ENCODE measurements at regions not wholly inside any gene's neighbourhood (a gene's known extent, or its start where the extent isn't known, plus 50 kb on each side); places are given as distances from the start of the nearest gene placed in this dataset.

GRCh38 chr3:150237490-150237889 is 170.6 kb upstream of the TSC22D2 start:
- Histone ChIP-seq H3K4me2 (ENCODE audit: low read length) (peak overlapping the region; percentile 50), H3K4me3 (replicated peaks in 1 of 2; ENCODE audit: low read depth in 1 of 2, low read length in 2 of 2) (no peak overlapping the region; a peak in 1 of 4 replicates), H3K4me1 (ENCODE audit: control insufficient read depth in 1 of 2, insufficient read depth in 2 of 2, low read length in 2 of 2) (peaks cover 22 to 37% of the 10 kb centered on the region in 2 experiments), H3K79me2 (ENCODE audit: insufficient read depth, low read length) (no peaks in the 10 kb centered on the region), H3K9me3 (ENCODE audit: control insufficient read depth in 1 of 2, insufficient read depth in 1 of 2, low read depth in 1 of 2, low read length in 2 of 2) (no peaks in the 10 kb centered on the region), H3K9me2 (ENCODE audit: insufficient read depth) (no peaks in the 10 kb centered on the region), H2AFZ (ENCODE audit: low read depth, low read length, poor library complexity, severe bottlenecking) (peak overlapping the region; percentile 84), H3K27me3 (ENCODE audit: insufficient read depth, low read length) (no peaks in the 10 kb centered on the region), H3K36me3 (ENCODE audit: control insufficient read depth in 1 of 2, insufficient read depth in 2 of 2, low read length in 2 of 2) (no peaks in the 10 kb centered on the region), H4K20me1 (ENCODE audit: insufficient read depth) (no peaks in the 10 kb centered on the region), H3K27ac (ENCODE audit: low read depth, low read length) (peak overlapping the region; percentile 58; the same call in 1 of the 2 replicates), H3K9ac (ENCODE audit: low read length) (no peak overlapping the region)
- no TSS peak for BruUV-seq (replicated peaks)
- ChIA-PET CTCF (interaction anchor here (1.0 to 3.3 kb wide), 3 partner anchors 10 to 270 kb away, joined by 3 to 69 read pairs (median 4); no protein-coding TSS in a partner anchor), POLR2A (no interaction called here), RAD21 (ENCODE audit: low non-redundant PET in 1 of 2, low total read pairs in 2 of 2, uncharacterized antibody in 2 of 2, unreplicated experiment in 2 of 2) (no interaction called here)
- TF ChIP-seq JUND (IDR thresholded peaks at IDR 0.05) (peak; percentile 66), TCF7L2 (IDR thresholded peaks at IDR 0.05; ENCODE audit: borderline replicate concordance, extremely low read depth, insufficient read depth, insufficient read length) (no peak), CEBPB (IDR thresholded peaks at IDR 0.05; ENCODE audit: low read depth) (no peak), ELF1 (IDR thresholded peaks at IDR 0.05; ENCODE audit: borderline replicate concordance, low read depth) (no peak), SP1 (IDR thresholded peaks at IDR 0.05; ENCODE audit: low read depth) (peak; percentile 85), ZBTB33 (IDR thresholded peaks at IDR 0.05; ENCODE audit: extremely low read depth, insufficient replicate concordance, low read length) (no peak), CBX3 (IDR thresholded peaks at IDR 0.05; ENCODE audit: low read depth) (peak; percentile 73; the same call in 1 of the 2 replicates), CTCF (IDR thresholded peaks at IDR 0.05 in 2 of 3, conservative IDR thresholded peaks at IDR 0.05 in 1 of 3; ENCODE audit: borderline replicate concordance in 1 of 3, insufficient read depth in 1 of 3, low read depth in 2 of 3, low read length in 2 of 3) (no peak), EZH2 (IDR thresholded peaks at IDR 0.05) (no peak), YY1 (IDR thresholded peaks at IDR 0.05; ENCODE audit: extremely low read depth, insufficient replicate concordance, low read depth, low read length) (no peak), POLR2AphosphoS5 (IDR thresholded peaks at IDR 0.05; ENCODE audit: low read depth, low read length) (peak; percentile 50; the same call in 1 of the 2 replicates), FOSL1 (IDR thresholded peaks at IDR 0.05; ENCODE audit: low read depth) (peak; percentile 84), ZFX (IDR thresholded peaks at IDR 0.05) (no peak), ZNF274 (IDR thresholded peaks at IDR 0.05; ENCODE audit: low read depth, low read length) (no peak), SIN3A (IDR thresholded peaks at IDR 0.05; ENCODE audit: low read depth) (no peak)
- TF ChIP-seq, protein P1, sequence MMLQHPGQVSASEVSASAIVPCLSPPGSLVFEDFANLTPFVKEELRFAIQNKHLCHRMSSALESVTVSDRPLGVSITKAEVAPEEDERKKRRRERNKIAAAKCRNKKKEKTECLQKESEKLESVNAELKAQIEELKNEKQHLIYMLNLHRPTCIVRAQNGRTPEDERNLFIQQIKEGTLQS (IDR thresholded peaks at IDR 0.05): no peak
- TF ChIP-seq, protein P2, sequence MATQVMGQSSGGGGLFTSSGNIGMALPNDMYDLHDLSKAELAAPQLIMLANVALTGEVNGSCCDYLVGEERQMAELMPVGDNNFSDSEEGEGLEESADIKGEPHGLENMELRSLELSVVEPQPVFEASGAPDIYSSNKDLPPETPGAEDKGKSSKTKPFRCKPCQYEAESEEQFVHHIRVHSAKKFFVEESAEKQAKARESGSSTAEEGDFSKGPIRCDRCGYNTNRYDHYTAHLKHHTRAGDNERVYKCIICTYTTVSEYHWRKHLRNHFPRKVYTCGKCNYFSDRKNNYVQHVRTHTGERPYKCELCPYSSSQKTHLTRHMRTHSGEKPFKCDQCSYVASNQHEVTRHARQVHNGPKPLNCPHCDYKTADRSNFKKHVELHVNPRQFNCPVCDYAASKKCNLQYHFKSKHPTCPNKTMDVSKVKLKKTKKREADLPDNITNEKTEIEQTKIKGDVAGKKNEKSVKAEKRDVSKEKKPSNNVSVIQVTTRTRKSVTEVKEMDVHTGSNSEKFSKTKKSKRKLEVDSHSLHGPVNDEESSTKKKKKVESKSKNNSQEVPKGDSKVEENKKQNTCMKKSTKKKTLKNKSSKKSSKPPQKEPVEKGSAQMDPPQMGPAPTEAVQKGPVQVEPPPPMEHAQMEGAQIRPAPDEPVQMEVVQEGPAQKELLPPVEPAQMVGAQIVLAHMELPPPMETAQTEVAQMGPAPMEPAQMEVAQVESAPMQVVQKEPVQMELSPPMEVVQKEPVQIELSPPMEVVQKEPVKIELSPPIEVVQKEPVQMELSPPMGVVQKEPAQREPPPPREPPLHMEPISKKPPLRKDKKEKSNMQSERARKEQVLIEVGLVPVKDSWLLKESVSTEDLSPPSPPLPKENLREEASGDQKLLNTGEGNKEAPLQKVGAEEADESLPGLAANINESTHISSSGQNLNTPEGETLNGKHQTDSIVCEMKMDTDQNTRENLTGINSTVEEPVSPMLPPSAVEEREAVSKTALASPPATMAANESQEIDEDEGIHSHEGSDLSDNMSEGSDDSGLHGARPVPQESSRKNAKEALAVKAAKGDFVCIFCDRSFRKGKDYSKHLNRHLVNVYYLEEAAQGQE (IDR thresholded peaks at IDR 0.05; ENCODE audit: low read depth): no peak
- ATAC-seq (peak; percentile 46), DNase-seq (ENCODE audit: low read depth, low spot score) (peak; percentile 22)
- intact Hi-C loops (cut with micrococcal nuclease): no loop called here

All from HCT116 (cell line).